PFSK-1 (cell line): ENCODE measurements at regions not wholly inside any gene's neighbourhood (a gene's known extent, or its start where the extent isn't known, plus 50 kb on each side); places are given as distances from the start of the nearest gene placed in this dataset.

Experiments used
- FOXP2 ChIP-seq: optimal IDR thresholded peaks from 2 replicates; pipeline ENCODE3; 2011; ENCODE audit warnings: borderline replicate concordance, control low read depth, inconsistent platforms; ENCODE audit not compliant: insufficient read depth; ENCODE audit errors: extremely low read length, extremely low read depth
- POLR2AphosphoS5 ChIP-seq: IDR thresholded peaks from 2 replicates; pipeline ENCODE4 v1.6.1; 2012; ENCODE audit warnings: low read depth, mild to moderate bottlenecking, control low read depth, low read length, moderate library complexity
- REST ChIP-seq, 2 experiments: IDR thresholded peaks; 2 replicates each; pipeline versions ENCODE4 v1.6.1 to v1.8.0; 2011 to 2012; ENCODE audit warnings: low read depth in 2 of 2, low read length in 2 of 2, control low read depth in 1 of 2, inconsistent platforms in 1 of 2, mild to moderate bottlenecking in 1 of 2, moderate library complexity in 1 of 2; ENCODE audit not compliant: insufficient read depth in 1 of 2
- SIN3A ChIP-seq: IDR thresholded peaks from 2 replicates; pipeline ENCODE4 v1.6.1; 2012; ENCODE audit warnings: mild to moderate bottlenecking, low read length, moderate library complexity, borderline replicate concordance; ENCODE audit not compliant: insufficient read depth
- TAF1 ChIP-seq: IDR thresholded peaks from 2 replicates; pipeline ENCODE4 v1.6.1; 2012; ENCODE audit warnings: low read length, control low read depth, borderline replicate concordance; ENCODE audit not compliant: insufficient read depth

- TF ChIP-seq SIN3A (no peak), REST (IDR thresholded peaks at IDR 0.05; ENCODE audit: insufficient read depth in 1 of 2, low read depth in 2 of 2, low read length in 2 of 2) (no peak), TAF1 (no peak), FOXP2 (no peak), POLR2AphosphoS5 (no peak)
Measured at GRCh38 chr13:89686171-89686570, 1661.3 kb upstream of the MIR17HG start.

- TF ChIP-seq REST (IDR thresholded peaks at IDR 0.05; ENCODE audit: insufficient read depth in 1 of 2, low read depth in 2 of 2, low read length in 2 of 2) = no peak
- TF ChIP-seq FOXP2 = no peak
- TF ChIP-seq SIN3A = no peak
- TF ChIP-seq TAF1 = no peak
Measured at GRCh38 chr13:89687066-89687465, 1660.4 kb upstream of the MIR17HG start.

GRCh38 chr13:89688918-89689317 is 1658.6 kb upstream of the MIR17HG start:
- no peak for TF ChIP-seq REST (IDR thresholded peaks at IDR 0.05; ENCODE audit: insufficient read depth in 1 of 2, low read depth in 2 of 2, low read length in 2 of 2)

DNA sequence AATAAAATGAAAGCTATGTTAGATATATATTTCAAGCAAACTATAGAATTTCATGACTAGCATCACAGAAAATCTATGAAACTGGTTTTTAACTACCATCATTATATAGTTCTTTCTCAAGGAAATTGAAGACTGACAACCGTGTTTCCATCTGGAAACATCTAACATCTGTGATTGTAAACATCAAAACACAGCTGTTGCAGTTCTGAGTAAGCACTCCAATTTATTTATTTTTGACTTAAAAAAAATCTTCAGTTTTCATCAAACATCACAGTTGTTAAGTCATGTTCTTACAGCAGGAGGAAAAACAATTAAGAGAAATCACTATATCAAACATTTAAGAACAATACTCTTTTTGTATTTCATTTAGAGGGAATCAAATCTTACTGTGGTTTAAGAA is 1653.0 kb upstream of the MIR17HG start:
- TF ChIP-seq FOXP2 (no peak), POLR2AphosphoS5 (no peak), REST (IDR thresholded peaks at IDR 0.05; ENCODE audit: insufficient read depth in 1 of 2, low read depth in 2 of 2, low read length in 2 of 2) (no peak), TAF1 (no peak), SIN3A (no peak)

DNA sequence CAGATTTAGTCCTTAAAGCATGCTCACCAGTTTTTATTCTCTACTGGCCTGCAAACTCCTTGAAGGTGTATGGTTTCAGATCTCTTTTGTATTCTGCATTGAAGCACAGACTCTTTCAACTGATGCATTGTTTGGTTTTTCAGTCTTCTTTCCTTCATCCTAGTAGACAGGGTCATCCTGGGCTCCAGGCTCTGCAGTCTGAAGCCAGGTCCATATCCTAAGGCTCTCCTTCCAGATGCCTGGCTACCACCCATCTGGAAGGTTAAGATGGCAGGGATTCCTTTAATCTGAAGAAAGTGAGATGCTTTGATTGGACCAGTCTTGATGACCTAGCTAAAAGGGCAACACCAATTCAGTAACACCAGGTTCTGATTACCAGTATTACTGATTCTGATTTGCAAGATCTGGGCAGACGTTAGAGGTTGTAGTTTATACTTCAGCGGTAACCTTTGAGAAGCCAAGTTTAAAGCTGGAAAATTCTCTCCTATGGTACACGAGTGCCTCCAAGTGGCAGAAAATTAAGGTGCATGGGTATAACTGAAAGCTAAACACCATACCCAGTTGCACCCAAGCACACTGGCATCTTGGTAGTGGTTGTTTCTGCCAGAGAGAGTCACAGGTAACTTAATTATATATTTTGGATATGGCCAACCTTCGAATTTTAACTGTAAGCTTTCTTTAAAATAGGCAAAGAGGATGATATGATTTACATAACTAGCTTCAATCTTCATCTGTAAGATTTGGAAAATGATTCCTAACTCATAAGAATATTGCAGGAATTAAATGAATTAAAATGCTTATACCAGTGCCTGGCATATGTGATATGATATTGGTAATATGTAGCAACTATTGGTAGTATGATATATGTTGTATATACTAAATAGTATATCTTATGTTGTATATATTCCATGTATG is 1651.9 kb upstream of the MIR17HG start:
- TF ChIP-seq SIN3A = no peak
- TF ChIP-seq REST (IDR thresholded peaks at IDR 0.05; ENCODE audit: insufficient read depth in 1 of 2, low read depth in 2 of 2, low read length in 2 of 2) = no peak
- no peak for TF ChIP-seq POLR2AphosphoS5
- TF ChIP-seq FOXP2 = no peak
- TF ChIP-seq TAF1 = no peak
